ENCODE measurements at regions not wholly inside any gene's neighbourhood (a gene's known extent, or its start where the extent isn't known, plus 50 kb on each side); places are given as distances from the start of the nearest gene placed in this dataset.
"Not testable (repeated sequence)": the region's sequence is repeated elsewhere in the genome, so short reads cannot be mapped to it uniquely, and the experiment has no call there.

GRCh38 chr16:85225721-85226120, 113.4 kb upstream of the CIBAR2 start:
- TF ChIP-seq POLR2A (IDR thresholded peaks at IDR 0.05) (no peak), CTCF (IDR thresholded peaks at IDR 0.05) (no peak)
- 92 to 97% methylated on average over 4 of the region's 4 CpGs for WGBS, 2 donors
- H3K4me3 ChIP-seq (ENCODE audit: low read depth, poor library complexity, severe bottlenecking), result no peak overlapping the region
- DNase-seq (ENCODE audit: low spot score in 2 of 2), result no peak
- intact Hi-C loops (cut with DNase I; ENCODE audit: low total_unique reads), result no loop called here

- TF ChIP-seq CTCF (IDR thresholded peaks at IDR 0.05) (no peak), POLR2A (IDR thresholded peaks at IDR 0.05) (no peak)
- DNase-seq (ENCODE audit: low spot score in 2 of 2), result no peak
- H3K4me3 ChIP-seq (ENCODE audit: low read depth, poor library complexity, severe bottlenecking), result no peak overlapping the region
- intact Hi-C loops (cut with DNase I; ENCODE audit: low total_unique reads), result no loop called here
- WGBS, 2 donors, result 78 to 81% methylated on average over 16 of the region's 16 CpGs
Measured at GRCh38 chr16:85227084-85227945, 115.0 kb upstream of the CIBAR2 start.

- whole genome bisulfite sequencing, 2 donors, result 55 to 57% methylated on average over 25 to 26 of the region's 26 CpGs
- no peak for DNase-seq (ENCODE audit: low spot score in 2 of 2)
- intact Hi-C loops (cut with DNase I; ENCODE audit: low total_unique reads), result no loop called here
- no peak overlapping the region for H3K4me3 ChIP-seq (ENCODE audit: low read depth, poor library complexity, severe bottlenecking)
- no peak for TF ChIP-seq POLR2A (IDR thresholded peaks at IDR 0.05)
- TF ChIP-seq CTCF (IDR thresholded peaks at IDR 0.05), result no peak
Measured at GRCh38 chr16:85227946-85228862, 115.9 kb upstream of the CIBAR2 start.

GRCh38 chr16:85228970-85229430, 116.7 kb upstream of the CIBAR2 start:
- intact Hi-C loops (cut with DNase I; ENCODE audit: low total_unique reads), result no loop called here
- no peak for TF ChIP-seq POLR2A (IDR thresholded peaks at IDR 0.05)
- TF ChIP-seq CTCF (IDR thresholded peaks at IDR 0.05), result no peak
- DNase-seq (ENCODE audit: low spot score in 2 of 2), result no peak
- no peak overlapping the region for H3K4me3 ChIP-seq (ENCODE audit: low read depth, poor library complexity, severe bottlenecking)
- 76 to 83% methylated on average over 9 to 12 of the region's 24 CpGs for WGBS, 2 donors

GRCh38 chr16:85229869-85230462, 117.7 kb upstream of the CIBAR2 start:
- intact Hi-C loops (cut with DNase I; ENCODE audit: low total_unique reads), result no loop called here

GRCh38 chr16:85230764-85231383, 118.6 kb upstream of the CIBAR2 start:
- intact Hi-C loops (cut with DNase I; ENCODE audit: low total_unique reads); DNase-seq (ENCODE audit: low spot score in 2 of 2): not testable (repeated sequence)
- WGBS, 2 donors, result 86 to 95% methylated on average over 6 of the region's 6 CpGs

More at GRCh38 chr16:85229869-85230462, 117.7 kb upstream of the CIBAR2 start:
- WGBS, 2 donors, result 81 to 82% methylated on average over 8 of the region's 8 CpGs
- no peak for TF ChIP-seq CTCF (IDR thresholded peaks at IDR 0.05)
- no peak for TF ChIP-seq POLR2A (IDR thresholded peaks at IDR 0.05)
- no peak overlapping the region for H3K4me3 ChIP-seq (ENCODE audit: low read depth, poor library complexity, severe bottlenecking)
- DNase-seq (ENCODE audit: low spot score in 2 of 2), result no peak

More at GRCh38 chr16:85230764-85231383, 118.6 kb upstream of the CIBAR2 start:
- H3K4me3 ChIP-seq (ENCODE audit: low read depth, poor library complexity, severe bottlenecking), result not testable (repeated sequence)

Measured in lower leg skin (tissue), 4 donors.